HG03135 (cell line): ENCODE measurements at regions not wholly inside any gene's neighbourhood (a gene's known extent, or its start where the extent isn't known, plus 50 kb on each side); places are given as distances from the start of the nearest gene placed in this dataset.

Experiments
- ATAC-seq: cut with Tn5 transposase; IDR thresholded peaks from one replicate; pipeline ENCODE4 v1.9.1; 2021; ENCODE audit warnings: mild to moderate bottlenecking, moderate library complexity; ENCODE audit not compliant: unreplicated experiment

DNA sequence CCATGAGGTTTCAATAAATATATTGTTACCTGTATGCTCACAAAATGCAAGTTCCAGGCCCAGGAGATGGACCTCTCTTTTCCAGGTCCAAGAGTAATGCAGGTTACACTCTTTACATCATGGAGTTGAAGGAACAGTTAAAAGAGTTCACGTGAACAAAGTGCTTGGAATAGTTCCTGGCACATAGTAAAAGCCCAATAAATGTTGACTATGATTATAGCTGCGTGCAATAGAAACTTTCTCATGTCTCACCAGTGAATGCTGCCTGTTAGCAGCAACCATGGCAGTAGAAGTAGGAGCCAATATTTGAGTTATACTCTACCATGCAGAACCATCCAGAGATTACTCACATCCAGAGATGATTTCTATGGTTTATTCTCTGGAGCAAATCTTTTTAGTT, 707.5 kb downstream of the DHX35 start:
- no peak for ATAC-seq

- ATAC-seq = no peak
Measured at GRCh38 chr20:39668038-39668437, 705.9 kb downstream of the DHX35 start.

DNA sequence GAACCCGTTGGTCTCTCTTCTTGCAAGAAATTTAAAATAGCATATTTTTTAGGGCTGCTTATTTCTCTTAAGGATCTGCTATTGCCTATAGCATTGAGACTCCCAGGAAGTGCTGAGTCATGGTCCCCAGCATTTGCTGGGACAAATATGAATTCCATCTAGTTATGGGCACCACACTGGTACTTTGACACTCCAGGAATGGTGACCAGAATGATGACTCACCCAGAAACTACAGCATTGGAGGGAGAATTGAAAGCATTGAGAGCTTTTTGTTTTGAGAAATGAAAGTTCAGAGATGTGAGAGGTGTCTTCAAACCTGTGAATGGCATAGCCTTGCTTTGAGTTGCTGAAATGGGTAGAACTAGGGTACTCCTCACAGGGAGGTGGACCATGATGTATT, 699.7 kb downstream of the DHX35 start:
- ATAC-seq = no peak

GRCh38 chr20:39660965-39661364, 698.8 kb downstream of the DHX35 start:
- no peak for ATAC-seq

- no peak for ATAC-seq
Measured at GRCh38 chr20:39660226-39660625, 698.1 kb downstream of the DHX35 start.

GRCh38 chr20:39658662-39659409, 696.7 kb downstream of the DHX35 start:
- no peak for ATAC-seq

DNA sequence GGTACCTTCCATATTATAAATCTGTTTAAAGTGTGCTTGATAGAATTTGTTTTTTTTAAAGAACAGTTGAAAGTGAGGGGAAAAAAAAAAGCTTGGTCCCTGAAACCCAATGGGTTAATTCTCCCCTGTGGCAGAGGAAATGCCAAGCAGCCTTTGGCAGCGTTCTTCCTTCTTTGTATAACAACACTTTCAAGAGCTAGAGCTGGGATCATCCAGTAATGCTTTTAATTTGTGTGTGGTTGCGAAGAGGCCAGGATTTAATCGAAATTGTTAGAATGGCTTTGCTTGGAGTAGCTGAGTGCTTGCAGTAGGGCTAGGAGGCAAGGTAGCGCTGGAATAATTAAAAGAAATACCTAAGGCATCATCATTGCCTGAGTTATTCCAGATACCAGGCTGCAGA, 692.0 kb downstream of the DHX35 start:
- no peak for ATAC-seq

DNA sequence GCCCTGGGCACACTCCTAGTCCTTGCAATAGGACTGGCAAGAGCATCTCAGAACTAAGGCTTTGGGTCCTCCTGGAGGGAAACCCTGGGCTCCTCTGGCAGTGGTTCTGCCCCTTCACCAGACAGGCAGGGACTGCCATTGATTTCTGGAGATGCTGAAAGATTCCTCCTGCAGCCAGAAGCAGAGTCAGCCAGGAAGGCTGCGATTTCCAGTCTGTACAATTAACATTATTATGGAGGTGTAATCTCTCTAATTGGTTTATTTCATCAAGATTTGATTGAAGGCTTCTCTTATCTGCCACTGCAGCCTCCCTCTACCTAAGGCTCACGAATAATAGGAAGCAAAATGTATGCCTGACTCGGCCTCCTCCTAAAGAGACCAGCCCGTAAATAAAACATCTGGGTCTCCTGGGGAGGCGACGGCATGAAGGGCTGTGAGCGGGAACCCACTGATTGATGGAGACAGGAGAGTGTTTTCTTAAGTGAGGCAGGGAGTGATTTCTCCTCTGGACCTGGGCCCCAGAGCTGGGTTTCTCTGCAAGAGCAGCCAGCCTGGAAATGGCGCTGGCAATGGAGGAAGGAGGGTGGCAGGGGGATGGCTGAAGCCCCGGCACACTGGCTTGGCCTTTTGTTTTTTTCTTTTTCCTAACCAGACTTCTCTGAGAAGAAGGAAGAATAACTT, 689.6 kb downstream of the DHX35 start:
- no peak for ATAC-seq

DNA sequence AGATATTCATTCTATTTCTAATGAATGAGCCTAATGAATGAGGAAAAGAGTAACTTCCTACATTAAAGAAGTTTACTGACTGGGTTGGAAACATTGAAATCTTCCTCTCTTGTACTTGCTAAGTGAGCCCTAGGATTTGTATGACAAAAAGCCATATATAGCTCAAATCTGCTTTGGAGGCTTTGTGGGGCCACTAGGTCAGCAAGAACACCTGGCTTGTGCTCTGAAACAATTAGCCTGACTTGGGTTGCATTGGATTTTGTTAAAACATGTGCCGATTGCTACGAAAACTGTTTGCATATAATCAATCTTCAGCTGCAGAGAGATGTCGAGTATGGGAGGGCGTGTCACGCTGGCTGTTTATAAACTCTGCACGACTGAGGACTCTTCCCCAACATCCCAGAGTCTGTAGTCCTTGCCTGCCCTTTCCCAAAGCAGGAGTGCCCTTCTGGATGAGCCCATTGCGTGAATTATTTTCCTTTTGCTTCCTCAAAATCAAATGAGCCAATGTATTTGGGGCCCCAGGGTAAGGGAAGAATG, 684.8 kb downstream of the DHX35 start:
- no peak for ATAC-seq

DNA sequence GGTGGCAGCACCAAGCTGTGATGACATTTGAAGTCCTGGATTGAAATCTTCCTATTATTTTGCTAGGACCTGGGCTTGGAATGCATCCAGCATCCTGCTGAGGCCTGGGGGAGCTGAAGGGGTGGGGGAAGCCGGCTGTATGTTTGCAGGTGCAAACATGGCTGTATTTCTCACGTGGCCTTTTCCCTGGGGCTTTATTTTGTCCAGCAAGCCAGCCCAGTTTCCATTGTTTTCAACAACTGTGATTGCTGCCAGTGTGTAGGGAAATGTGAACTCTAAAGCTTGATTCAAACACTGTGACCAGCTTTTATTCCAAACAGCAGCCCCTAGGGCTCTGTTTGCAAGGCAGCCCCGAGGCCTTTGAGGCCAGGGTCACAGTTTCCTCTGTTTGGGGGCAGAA, 683.0 kb downstream of the DHX35 start:
- no peak for ATAC-seq

- no peak for ATAC-seq
Measured at GRCh38 chr20:39643292-39643691, 681.1 kb downstream of the DHX35 start.

DNA sequence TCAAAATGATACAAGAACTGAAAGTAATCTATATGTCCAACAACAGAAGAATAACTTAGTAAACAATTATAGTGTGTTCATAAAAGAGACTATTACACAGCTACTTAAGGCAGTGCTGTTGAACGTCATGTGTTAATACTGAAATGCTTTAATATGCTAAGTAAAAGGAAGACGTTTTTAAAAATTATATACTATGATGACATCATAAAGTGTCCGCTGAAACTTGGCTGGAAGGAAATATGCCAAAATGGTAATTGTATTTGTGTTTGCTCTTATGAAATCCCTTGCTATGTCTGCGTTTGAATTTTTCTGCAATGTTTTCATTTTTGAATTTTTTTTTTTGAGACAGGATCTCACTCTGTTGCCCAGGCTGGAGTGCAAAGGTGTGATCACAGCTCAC, 679.3 kb downstream of the DHX35 start:
- no peak for ATAC-seq

DNA sequence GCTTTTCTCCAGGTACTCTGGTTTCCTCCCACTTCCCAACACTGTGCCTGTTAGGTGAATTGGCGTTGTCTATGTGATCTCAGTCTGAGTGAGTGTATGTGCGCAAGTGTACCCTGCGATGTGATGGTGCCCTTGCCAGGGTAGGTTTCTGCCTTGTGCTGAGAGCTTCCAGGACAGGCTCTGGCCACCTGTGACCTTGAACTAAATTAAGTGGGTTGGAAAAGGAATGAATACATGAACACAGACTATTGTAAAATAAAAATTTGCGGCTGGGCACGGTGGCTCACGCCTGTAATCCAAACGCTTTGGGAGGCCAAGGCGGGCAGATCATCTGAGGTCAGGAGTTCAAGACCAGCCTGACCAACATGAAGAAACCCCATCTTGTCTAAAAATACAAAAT, 678.0 kb downstream of the DHX35 start:
- no peak for ATAC-seq

DNA sequence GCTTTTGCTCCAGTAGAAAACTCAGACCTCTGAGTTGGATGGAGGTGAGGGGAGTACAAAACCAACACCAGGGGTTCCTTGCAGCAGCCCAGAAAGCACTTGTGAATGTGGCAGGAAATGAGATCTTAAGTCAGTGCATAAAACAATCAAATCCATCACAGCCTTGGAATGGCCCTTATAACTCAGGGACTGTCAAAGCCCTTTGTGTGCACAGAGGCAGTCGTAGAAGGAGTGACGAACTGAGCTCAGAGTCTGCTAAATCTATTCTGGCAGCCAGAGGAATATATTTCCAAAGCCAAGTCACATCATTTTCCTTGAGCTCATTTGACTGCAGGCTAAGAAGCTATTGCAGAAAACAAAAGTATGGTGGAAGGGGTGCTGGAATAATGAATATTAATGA, 676.6 kb downstream of the DHX35 start:
- ATAC-seq = no peak

GRCh38 chr20:39633689-39634088, 671.5 kb downstream of the DHX35 start:
- ATAC-seq = no peak

DNA sequence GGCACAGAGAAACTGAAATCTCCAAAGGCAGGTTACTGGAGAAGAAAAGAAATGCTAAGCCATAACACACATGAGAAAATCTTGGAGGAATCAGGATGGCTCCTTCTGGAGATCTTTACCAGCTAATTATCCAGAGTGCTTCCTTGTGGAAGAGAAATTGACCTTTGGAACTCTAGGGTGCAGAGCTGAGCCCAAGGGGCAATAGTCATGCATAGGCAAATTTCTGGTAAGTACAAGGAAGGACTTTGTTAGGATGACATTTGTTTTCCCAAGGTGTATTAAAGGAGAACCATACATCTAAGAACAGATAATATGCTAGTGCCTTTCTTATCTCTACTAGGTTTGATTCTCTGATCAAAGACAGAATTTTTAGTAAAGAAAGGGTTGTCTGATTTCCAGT, 670.6 kb downstream of the DHX35 start:
- no peak for ATAC-seq

DNA sequence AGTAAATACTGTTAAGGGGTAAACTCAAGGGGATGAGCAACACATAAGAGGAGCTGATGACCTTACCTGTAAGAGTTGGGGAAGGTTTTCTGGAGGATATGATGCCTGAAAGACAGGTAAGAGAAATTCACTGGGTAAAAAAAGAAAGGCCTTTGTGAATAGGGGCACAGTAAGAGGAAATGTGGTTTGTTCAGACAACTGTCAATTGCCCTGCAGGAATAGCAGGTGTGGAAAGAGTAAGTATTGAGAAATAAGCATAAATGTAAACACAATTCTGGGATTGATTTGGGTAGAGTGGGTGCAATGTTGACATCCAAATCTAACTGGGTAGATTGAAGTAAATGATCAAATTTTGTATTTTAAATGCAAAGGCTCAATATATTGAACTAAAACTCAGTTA, 670.0 kb downstream of the DHX35 start:
- no peak for ATAC-seq

DNA sequence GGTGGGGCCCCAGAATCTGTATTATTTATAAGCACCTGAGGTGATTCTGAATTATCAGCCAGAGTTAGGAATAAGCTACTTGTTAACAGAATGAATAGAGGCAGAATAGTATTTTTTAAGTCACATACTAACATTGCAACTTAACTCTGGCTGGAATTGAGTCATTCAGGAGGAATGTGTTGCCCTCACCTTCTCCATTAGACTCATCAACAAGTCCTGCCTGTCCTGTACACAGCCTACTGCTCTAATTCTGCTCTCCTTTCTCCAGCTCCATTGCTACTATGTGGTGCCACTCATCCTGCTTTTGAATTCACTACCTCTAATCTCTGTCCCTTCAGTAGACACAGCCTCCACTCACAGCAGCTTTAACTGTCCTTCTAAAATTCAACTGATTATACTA, 669.4 kb downstream of the DHX35 start:
- ATAC-seq = no peak

- no peak for ATAC-seq
Measured at GRCh38 chr20:39630215-39630908, 668.2 kb downstream of the DHX35 start.

DNA sequence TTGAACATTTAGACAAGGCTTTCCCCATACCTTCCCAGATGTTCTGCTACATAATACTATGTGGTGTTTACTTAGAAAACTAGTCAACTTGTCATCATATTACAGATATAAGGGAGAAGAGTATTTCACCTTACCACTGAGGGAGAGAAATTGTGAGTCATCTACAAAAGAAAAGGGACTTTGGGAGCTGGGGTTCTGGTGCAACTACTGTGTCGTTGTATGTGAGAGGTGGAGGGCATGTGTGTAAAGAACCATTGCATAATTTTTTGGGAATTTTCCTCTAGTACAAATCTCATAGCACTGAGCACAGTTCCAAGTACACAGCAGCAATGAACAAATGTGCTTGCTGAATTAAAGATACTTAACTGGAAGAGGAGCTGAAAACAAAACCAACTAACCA, 665.6 kb downstream of the DHX35 start:
- ATAC-seq = no peak

GRCh38 chr20:39624316-39624715, 662.2 kb downstream of the DHX35 start:
- ATAC-seq = no peak
